Activated CD4-positive, alpha-beta T cell treated with anti-CD3 and anti-CD28 coated beads, Interleukin-2, amount 10 ng/mL, durations not matched to agents 7 days and 5 days (primary cell): ENCODE measurements at regions not wholly inside any gene's neighbourhood (a gene's known extent, or its start where the extent isn't known, plus 50 kb on each side); places are given as distances from the start of the nearest gene placed in this dataset.

Experiments
- CTCF ChIA-PET: fragments of 350-600 bp; sonication (Branson Sonifier 250); formaldehyde crosslinking; loops from one replicate; lab custom pipeline; 2021; ENCODE audit warnings: antibody characterized with exemption; lab: Charles Lee
- POLR2A ChIA-PET: fragments of 350-600 bp; sonication (Branson Sonifier 250); formaldehyde crosslinking; loops from one replicate; lab custom pipeline; 2021; ENCODE audit warnings: antibody characterized with exemption; lab: Charles Lee
- DNase-seq: peaks from one replicate; pipeline ENCODE4 v3.0.0-alpha.2; 2020
- H3K27ac Mint-ChIP-seq: one replicate; pipeline ENCODE4 v1.8.0; 2021; ENCODE audit warnings: mild to moderate bottlenecking, moderate library complexity, mixed read lengths
- H3K27me3 Mint-ChIP-seq: one replicate; pipeline ENCODE4 v1.8.0; 2021; ENCODE audit warnings: mixed read lengths
- H3K36me3 Mint-ChIP-seq: one replicate; pipeline ENCODE4 v1.8.0; 2021; ENCODE audit warnings: low read depth, mixed read lengths
- H3K4me1 Mint-ChIP-seq: one replicate; pipeline ENCODE4 v1.8.0; 2021; ENCODE audit warnings: mixed read lengths
- H3K4me3 Mint-ChIP-seq: one replicate; pipeline ENCODE4 v1.8.0; 2021; ENCODE audit warnings: mild to moderate bottlenecking, moderate library complexity, mixed read lengths
- H3K9me3 Mint-ChIP-seq: one replicate; pipeline ENCODE4 v1.8.0; 2021; ENCODE audit warnings: mixed read lengths

DNA sequence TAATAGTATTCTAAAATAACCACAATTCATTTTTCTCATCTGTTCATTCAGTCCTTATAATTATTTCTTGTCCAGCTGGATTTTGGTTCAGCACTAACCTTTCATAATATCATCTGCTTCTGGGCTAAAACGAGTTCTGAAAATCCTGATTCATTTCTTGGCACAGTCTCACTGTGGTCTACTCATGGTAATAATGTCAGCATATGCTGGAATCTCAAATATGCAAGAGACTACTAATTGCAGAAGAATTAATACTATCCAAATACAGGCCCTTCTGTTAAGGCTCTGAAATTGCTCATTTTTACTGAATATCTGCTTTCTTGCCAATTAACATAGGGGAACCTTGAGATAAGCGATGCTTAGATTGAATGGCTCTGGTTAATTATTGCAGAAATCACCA lies 597.1 kb downstream of the RPL10L start:
- Mint-ChIP-seq H3K27ac (no peak overlapping the region), H3K4me1 (no peaks in the 10 kb centered on the region), H3K9me3 (no peaks in the 10 kb centered on the region), H3K27me3 (no peaks in the 10 kb centered on the region), H3K36me3 (no peaks in the 10 kb centered on the region), H3K4me3 (no peak overlapping the region)
- DNase-seq = no peak
- ChIA-PET POLR2A (no interaction called here), CTCF (no interaction called here)

DNA sequence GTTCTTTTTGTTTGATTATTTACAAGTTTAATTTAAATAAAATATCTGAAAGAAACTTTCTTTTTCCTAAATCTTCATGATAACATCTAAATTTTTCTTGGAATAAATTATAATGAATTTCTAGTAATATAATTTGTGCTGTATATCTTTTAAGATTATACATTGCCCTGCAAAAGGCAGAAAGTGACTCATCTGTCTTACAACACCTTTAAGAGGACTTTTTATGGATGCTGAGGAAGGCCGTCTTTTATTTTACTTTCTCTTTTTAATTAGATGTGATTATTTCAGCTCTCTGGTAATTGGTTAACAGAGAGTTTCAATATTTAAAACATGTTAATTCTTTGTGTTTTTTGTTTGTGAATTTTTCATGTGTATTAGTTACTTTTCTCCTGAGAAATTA lies 598.4 kb downstream of the RPL10L start:
- Mint-ChIP-seq H3K9me3 (no peaks in the 10 kb centered on the region), H3K36me3 (no peaks in the 10 kb centered on the region), H3K27me3 (no peaks in the 10 kb centered on the region), H3K4me1 (no peaks in the 10 kb centered on the region), H3K4me3 (no peak overlapping the region), H3K27ac (no peak overlapping the region)
- DNase-seq = no peak
- CTCF ChIA-PET = no interaction called here
- POLR2A ChIA-PET = no interaction called here

- Mint-ChIP-seq H3K36me3 (no peaks in the 10 kb centered on the region), H3K9me3 (no peaks in the 10 kb centered on the region), H3K27ac (no peak overlapping the region), H3K4me3 (no peak overlapping the region), H3K4me1 (no peaks in the 10 kb centered on the region), H3K27me3 (no peaks in the 10 kb centered on the region)
- DNase-seq = no peak
- ChIA-PET POLR2A (no interaction called here), CTCF (no interaction called here)
Measured at GRCh38 chr14:46051796-46052195, 599.8 kb downstream of the RPL10L start.

- no peaks in the 10 kb centered on the region for H3K4me1 Mint-ChIP-seq
- no peak for DNase-seq
- ChIA-PET POLR2A (no interaction called here), CTCF (no interaction called here)
- no peaks in the 10 kb centered on the region for H3K36me3 Mint-ChIP-seq
- H3K9me3 Mint-ChIP-seq = no peaks in the 10 kb centered on the region
- no peaks in the 10 kb centered on the region for H3K27me3 Mint-ChIP-seq
- H3K4me3 Mint-ChIP-seq = no peak overlapping the region
- H3K27ac Mint-ChIP-seq = no peak overlapping the region
Measured at GRCh38 chr14:46048127-46048526, 603.5 kb downstream of the RPL10L start.

GRCh38 chr14:46036099-46036498 lies 615.5 kb downstream of the RPL10L start:
- POLR2A ChIA-PET = no interaction called here
- H3K4me1 Mint-ChIP-seq = no peaks in the 10 kb centered on the region
- DNase-seq = no peak
- H3K27ac Mint-ChIP-seq = no peak overlapping the region
- no peaks in the 10 kb centered on the region for H3K27me3 Mint-ChIP-seq
- no peak overlapping the region for H3K4me3 Mint-ChIP-seq
- CTCF ChIA-PET = no interaction called here
- H3K36me3 Mint-ChIP-seq = no peaks in the 10 kb centered on the region
- H3K9me3 Mint-ChIP-seq = no peaks in the 10 kb centered on the region

DNA sequence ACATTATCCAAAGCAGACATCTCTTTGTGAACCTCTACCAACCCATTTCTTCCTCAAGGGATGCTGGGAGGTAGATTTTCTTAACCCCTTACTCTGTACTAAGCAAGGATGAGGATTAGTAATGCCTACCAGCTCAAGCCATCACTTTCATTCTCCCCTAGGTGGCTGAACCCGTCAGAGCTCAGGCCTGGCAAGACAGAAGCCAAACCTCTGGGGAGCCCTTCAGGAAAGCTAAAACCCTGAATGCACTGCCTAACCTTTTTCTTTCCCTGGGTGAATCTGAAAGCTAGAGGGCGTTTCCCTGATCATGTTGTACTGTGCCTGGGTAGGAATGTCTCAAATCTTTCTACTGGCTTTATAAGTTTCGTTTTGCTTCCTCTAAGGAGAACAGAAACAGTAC lies 617.3 kb downstream of the RPL10L start:
- ChIA-PET CTCF (no interaction called here), POLR2A (no interaction called here)
- no peak overlapping the region for H3K27ac Mint-ChIP-seq
- H3K36me3 Mint-ChIP-seq = no peaks in the 10 kb centered on the region
- no peaks in the 10 kb centered on the region for H3K27me3 Mint-ChIP-seq
- no peaks in the 10 kb centered on the region for H3K4me1 Mint-ChIP-seq
- no peak overlapping the region for H3K4me3 Mint-ChIP-seq
- DNase-seq = no peak
- no peaks in the 10 kb centered on the region for H3K9me3 Mint-ChIP-seq

- H3K27me3 Mint-ChIP-seq = no peaks in the 10 kb centered on the region
- no peak overlapping the region for H3K4me3 Mint-ChIP-seq
- no peak overlapping the region for H3K27ac Mint-ChIP-seq
- no peaks in the 10 kb centered on the region for H3K4me1 Mint-ChIP-seq
- DNase-seq = no peak
- H3K36me3 Mint-ChIP-seq = no peaks in the 10 kb centered on the region
- POLR2A ChIA-PET = no interaction called here
- CTCF ChIA-PET = no interaction called here
- peaks cover 11% of the 10 kb centered on the region for H3K9me3 Mint-ChIP-seq
Measured at GRCh38 chr14:46018846-46019420, 632.6 kb downstream of the RPL10L start.

DNA sequence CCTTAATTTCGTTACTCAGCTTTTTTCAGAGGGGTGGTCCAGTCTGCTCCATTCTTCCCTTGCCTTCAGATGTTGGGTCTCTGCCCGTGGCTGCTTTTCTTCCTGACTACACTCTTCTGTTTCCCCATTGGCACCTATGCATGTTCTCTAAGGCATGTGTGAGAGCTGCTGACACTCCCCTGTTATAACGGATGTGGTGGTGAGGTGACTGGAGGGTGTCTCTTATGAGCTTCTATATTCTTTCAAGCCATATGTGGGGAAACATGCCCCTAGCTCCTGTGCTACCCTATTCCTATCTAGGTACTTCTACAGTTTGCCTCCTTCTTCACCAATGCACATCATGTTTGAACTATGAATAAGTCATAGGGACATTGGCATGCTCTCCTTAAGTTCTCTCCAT lies 643.2 kb downstream of the RPL10L start:
- H3K4me1 Mint-ChIP-seq = no peaks in the 10 kb centered on the region
- H3K27me3 Mint-ChIP-seq = no peaks in the 10 kb centered on the region
- H3K27ac Mint-ChIP-seq = no peak overlapping the region
- CTCF ChIA-PET = no interaction called here
- POLR2A ChIA-PET = no interaction called here
- H3K9me3 Mint-ChIP-seq = peaks cover 14% of the 10 kb centered on the region
- no peak for DNase-seq
- H3K4me3 Mint-ChIP-seq = no peak overlapping the region
- no peaks in the 10 kb centered on the region for H3K36me3 Mint-ChIP-seq

DNA sequence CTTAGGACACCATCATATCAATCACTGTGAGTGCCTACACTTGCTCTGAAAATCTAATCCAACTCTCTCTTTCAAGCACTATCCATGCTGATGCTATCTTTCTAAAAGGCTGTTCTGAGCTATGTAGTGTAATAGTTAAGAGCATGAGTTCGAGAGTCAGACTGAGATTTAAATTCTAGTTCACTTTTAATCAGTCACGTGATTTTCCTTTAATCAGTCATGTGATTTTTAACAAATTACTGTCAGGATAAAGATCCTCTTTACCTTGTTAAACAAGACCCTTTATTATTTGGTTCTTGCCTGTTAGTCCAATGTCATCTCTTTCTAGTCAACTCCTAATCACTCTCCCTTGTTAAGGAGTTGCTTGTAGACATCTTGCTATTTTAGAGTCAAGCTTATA lies 653.0 kb downstream of the RPL10L start:
- no peaks in the 10 kb centered on the region for H3K4me1 Mint-ChIP-seq
- CTCF ChIA-PET = no interaction called here
- H3K27me3 Mint-ChIP-seq = no peaks in the 10 kb centered on the region
- DNase-seq = no peak
- POLR2A ChIA-PET = no interaction called here
- no peak overlapping the region for H3K4me3 Mint-ChIP-seq
- peaks cover 14% of the 10 kb centered on the region for H3K9me3 Mint-ChIP-seq
- H3K27ac Mint-ChIP-seq = no peak overlapping the region
- no peaks in the 10 kb centered on the region for H3K36me3 Mint-ChIP-seq

- H3K4me3 Mint-ChIP-seq = no peak overlapping the region
- H3K9me3 Mint-ChIP-seq = peaks cover 2% of the 10 kb centered on the region
- H3K27ac Mint-ChIP-seq = no peak overlapping the region
- CTCF ChIA-PET = no interaction called here
- no peaks in the 10 kb centered on the region for H3K36me3 Mint-ChIP-seq
- no peak for DNase-seq
- POLR2A ChIA-PET = no interaction called here
- no peaks in the 10 kb centered on the region for H3K27me3 Mint-ChIP-seq
- no peaks in the 10 kb centered on the region for H3K4me1 Mint-ChIP-seq
Measured at GRCh38 chr14:45990252-45990651, 661.3 kb downstream of the RPL10L start.

- Mint-ChIP-seq H3K4me1 (no peaks in the 10 kb centered on the region), H3K4me3 (no peak overlapping the region), H3K36me3 (no peaks in the 10 kb centered on the region), H3K27me3 (no peaks in the 10 kb centered on the region), H3K27ac (no peak overlapping the region), H3K9me3 (peaks cover 6% of the 10 kb centered on the region)
- POLR2A ChIA-PET = no interaction called here
- CTCF ChIA-PET = no interaction called here
- DNase-seq = no peak
Measured at GRCh38 chr14:45976001-45976400, 675.6 kb downstream of the RPL10L start.

DNA sequence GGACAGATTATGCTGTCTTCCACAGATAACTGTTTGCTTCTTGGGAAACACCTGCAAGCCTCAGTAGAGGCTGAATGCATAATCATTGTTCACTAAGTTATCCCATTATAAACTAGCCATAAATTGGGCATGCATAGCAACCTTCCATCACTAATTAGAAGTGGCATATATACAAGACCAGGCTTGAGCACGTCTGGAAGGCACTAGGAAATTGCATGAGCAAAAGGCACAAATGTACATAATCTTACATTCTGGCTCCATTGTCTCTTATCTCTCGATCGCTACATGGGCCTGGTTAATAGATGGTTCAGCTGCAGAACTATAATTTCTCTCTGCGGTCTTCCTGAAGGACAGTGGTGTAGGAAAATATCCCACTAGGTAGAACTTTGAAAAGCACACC lies 679.2 kb downstream of the RPL10L start:
- Mint-ChIP-seq H3K4me1 (no peaks in the 10 kb centered on the region), H3K9me3 (peaks cover 6% of the 10 kb centered on the region), H3K27ac (no peak overlapping the region), H3K36me3 (no peaks in the 10 kb centered on the region), H3K27me3 (no peaks in the 10 kb centered on the region), H3K4me3 (no peak overlapping the region)
- CTCF ChIA-PET = no interaction called here
- POLR2A ChIA-PET = no interaction called here
- DNase-seq = no peak

- POLR2A ChIA-PET = no interaction called here
- Mint-ChIP-seq H3K27ac (no peak overlapping the region), H3K9me3 (peaks cover 9% of the 10 kb centered on the region), H3K36me3 (no peaks in the 10 kb centered on the region), H3K4me3 (no peak overlapping the region), H3K27me3 (no peaks in the 10 kb centered on the region), H3K4me1 (no peaks in the 10 kb centered on the region)
- DNase-seq = no peak
- CTCF ChIA-PET = no interaction called here
Measured at GRCh38 chr14:45970621-45971020, 681.0 kb downstream of the RPL10L start.

- Mint-ChIP-seq H3K4me1 (no peaks in the 10 kb centered on the region), H3K9me3 (peaks cover 11% of the 10 kb centered on the region), H3K4me3 (no peak overlapping the region), H3K36me3 (no peaks in the 10 kb centered on the region), H3K27me3 (no peaks in the 10 kb centered on the region), H3K27ac (no peak overlapping the region)
- no peak for DNase-seq
- POLR2A ChIA-PET = no interaction called here
- CTCF ChIA-PET = no interaction called here
Measured at GRCh38 chr14:45968037-45968436, 683.5 kb downstream of the RPL10L start.
